Body of pancreas (tissue), 4 donors: ENCODE measurements at regions not wholly inside any gene's neighbourhood (a gene's known extent, or its start where the extent isn't known, plus 50 kb on each side); places are given as distances from the start of the nearest gene placed in this dataset.
"Not testable (repeated sequence)": the region's sequence is repeated elsewhere in the genome, so short reads cannot be mapped to it uniquely, and the experiment has no call there.

ENCODE experiments used
- ATAC-seq: fragments of 150-250 bp; one replicate; pipeline ENCODE4 v1.9.1; 2016
- DNase-seq, 4 donors: peaks; one replicate each; pipeline ENCODE4 v3.0.0-alpha.2; 2019
- H3K27ac ChIP-seq, 4 donors: fragments of 200-600 bp; sonication (generic); 1 replicate in 3 of 4; 2 replicates in 1 of 4; pipeline versions ENCODE4 v1.5.1 to v1.6.1; 2016 to 2019; ENCODE audit warnings: mild to moderate bottlenecking in 1 of 4, mixed read lengths in 1 of 4, moderate library complexity in 1 of 4
- H3K27me3 ChIP-seq, 2 donors: fragments of 200-600 bp; sonication (generic); one replicate each; pipeline ENCODE4 v1.6.0; 2016; ENCODE audit warnings: mild to moderate bottlenecking in 1 of 2
- H3K36me3 ChIP-seq, 2 donors: fragments of 200-600 bp; sonication (generic); replicated peaks in 1 of 2; 2 replicates each; pipeline ENCODE4 v1.5.1; 2016; ENCODE audit warnings: low read depth in 2 of 2; ENCODE audit not compliant: insufficient read depth in 1 of 2
- H3K4me1 ChIP-seq: fragments of 200-600 bp; sonication (generic); one replicate; pipeline ENCODE4 v1.6.0; 2016
- H3K4me3 ChIP-seq, 2 donors: fragments of 200-600 bp; sonication (generic); 1 replicate in 1 of 2; 2 replicates in 1 of 2; pipeline ENCODE4 v1.5.1; 2016 to 2019
- H3K9me3 ChIP-seq, 3 donors: fragments of 200-600 bp; sonication (generic); 1 replicate in 2 of 3; 2 replicates in 1 of 3; pipeline ENCODE4 v1.5.1; 2016
- POLR2A ChIP-seq, 3 donors: fragments of 450-650 bp; IDR thresholded peaks; one replicate each; pipeline ENCODE4 v1.6.1; 2016; ENCODE audit warnings: antibody characterized with exemption in 3 of 3, mild to moderate bottlenecking in 2 of 3
- WGBS, 2 donors: methylation state at CpG; one replicate each; pipeline ENCODE4 v1.1.5; 2017; 5-methylcytosine and 5-hydroxymethylcytosine counted together
- intact Hi-C: fragments of 100-400 bp; cut with DNase I; formaldehyde crosslinking; loops from one replicate; pipeline ENCODE4 v1.15.1; 2023
- TF ChIP-seq, protein P1 (sequence below), 7 experiments: fragments of 450-650 bp in 4 of 7; fragments of 200-600 bp in 3 of 7; sonication (generic) in 3 of 7; IDR thresholded peaks; one replicate each; pipeline ENCODE4 v1.5.1; 2016 to 2019; ENCODE audit warnings: antibody characterized with exemption in 7 of 7

DNA sequence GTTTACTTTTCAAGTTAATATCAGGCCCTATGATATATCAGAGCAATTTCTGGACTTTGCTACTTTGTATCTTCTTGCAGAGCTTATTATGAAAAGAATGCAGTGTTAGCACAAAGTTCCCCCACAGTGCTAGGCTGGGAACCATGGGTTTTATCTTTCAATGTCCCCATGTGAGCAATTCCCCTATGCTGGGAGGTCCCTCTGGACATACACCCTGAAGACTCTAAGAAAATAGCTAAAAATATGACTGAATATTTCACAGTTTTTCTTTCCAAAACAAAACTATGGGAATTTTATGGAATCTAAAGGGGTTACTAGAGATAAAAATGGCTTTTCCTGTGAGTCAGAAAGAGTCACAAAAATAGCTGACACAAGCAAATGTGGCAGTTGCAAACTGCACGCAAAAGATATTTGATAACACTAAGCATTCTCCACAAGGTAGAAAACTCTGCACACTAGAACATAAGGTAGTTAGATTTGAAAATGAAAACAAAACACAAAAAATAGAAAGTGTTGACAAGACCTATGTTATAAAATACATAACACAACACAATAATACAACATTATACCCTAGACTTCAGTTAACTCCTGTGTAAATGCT is 487.5 kb upstream of the GRIN3A start:
- Histone ChIP-seq H3K27me3 (no peaks in the 10 kb centered on the region), H3K4me1 (no peaks in the 10 kb centered on the region), H3K36me3 (no peaks in the 10 kb centered on the region), H3K27ac (no peak overlapping the region), H3K9me3 (no peaks in the 10 kb centered on the region), H3K4me3 (no peak overlapping the region)
- WGBS, 2 donors: 22 to 25% methylated on average over 1 of the region's 1 CpG
- ATAC-seq (no peak), DNase-seq (no peak)
- TF ChIP-seq, protein P1, sequence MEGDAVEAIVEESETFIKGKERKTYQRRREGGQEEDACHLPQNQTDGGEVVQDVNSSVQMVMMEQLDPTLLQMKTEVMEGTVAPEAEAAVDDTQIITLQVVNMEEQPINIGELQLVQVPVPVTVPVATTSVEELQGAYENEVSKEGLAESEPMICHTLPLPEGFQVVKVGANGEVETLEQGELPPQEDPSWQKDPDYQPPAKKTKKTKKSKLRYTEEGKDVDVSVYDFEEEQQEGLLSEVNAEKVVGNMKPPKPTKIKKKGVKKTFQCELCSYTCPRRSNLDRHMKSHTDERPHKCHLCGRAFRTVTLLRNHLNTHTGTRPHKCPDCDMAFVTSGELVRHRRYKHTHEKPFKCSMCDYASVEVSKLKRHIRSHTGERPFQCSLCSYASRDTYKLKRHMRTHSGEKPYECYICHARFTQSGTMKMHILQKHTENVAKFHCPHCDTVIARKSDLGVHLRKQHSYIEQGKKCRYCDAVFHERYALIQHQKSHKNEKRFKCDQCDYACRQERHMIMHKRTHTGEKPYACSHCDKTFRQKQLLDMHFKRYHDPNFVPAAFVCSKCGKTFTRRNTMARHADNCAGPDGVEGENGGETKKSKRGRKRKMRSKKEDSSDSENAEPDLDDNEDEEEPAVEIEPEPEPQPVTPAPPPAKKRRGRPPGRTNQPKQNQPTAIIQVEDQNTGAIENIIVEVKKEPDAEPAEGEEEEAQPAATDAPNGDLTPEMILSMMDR (IDR thresholded peaks at IDR 0.05): no peak
- TF ChIP-seq POLR2A (IDR thresholded peaks at IDR 0.05): no peak
- intact Hi-C loops: no loop called here

DNA sequence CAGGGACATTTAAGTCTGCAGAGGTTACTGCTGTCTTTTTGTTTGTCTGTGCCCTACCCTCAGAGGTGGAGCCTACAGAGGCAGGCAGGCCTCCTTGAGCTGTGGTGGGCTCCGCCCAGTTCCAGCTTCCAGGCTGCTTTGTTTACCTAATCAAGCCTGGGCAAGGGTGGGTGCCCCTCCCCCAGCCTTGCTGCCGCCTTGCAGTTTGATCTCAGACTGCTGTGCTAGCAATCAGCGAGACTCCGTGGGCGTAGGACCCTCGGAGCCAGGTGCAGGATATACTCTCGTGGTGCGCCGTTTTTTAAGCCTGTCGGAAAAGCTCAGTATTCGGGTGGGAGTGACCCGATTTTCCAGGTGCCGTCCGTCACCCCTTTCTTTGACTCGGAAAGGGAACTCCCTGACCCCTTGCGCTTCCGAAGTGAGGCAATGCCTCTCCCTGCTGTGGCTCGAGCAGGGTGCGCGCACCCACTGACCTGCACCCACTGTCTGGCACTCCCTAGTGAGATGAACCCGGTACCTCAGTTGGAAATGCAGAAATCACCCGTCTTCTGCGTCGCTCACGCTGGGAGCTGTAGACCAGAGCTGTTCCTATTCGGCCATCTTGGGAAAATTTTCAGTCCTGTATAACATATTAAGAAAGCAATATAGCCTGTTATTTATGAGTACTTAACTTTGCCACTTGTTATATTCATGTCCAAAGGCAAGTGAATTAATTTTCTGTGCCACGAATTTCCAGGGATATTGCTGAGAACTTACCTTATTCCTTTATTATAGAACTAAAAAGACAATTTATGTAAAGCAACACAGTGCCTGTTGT is 485.1 kb upstream of the GRIN3A start:
- H3K4me3 ChIP-seq, ATAC-seq, H3K27ac ChIP-seq, H3K4me1 ChIP-seq, H3K27me3 ChIP-seq, intact Hi-C loops, H3K36me3 ChIP-seq, H3K9me3 ChIP-seq: not testable (repeated sequence)
- 67 to 84% methylated on average over 23 to 27 of the region's 27 CpGs for WGBS, 2 donors
- DNase-seq: peak in 1 of 4 donors; percentile 22

DNA sequence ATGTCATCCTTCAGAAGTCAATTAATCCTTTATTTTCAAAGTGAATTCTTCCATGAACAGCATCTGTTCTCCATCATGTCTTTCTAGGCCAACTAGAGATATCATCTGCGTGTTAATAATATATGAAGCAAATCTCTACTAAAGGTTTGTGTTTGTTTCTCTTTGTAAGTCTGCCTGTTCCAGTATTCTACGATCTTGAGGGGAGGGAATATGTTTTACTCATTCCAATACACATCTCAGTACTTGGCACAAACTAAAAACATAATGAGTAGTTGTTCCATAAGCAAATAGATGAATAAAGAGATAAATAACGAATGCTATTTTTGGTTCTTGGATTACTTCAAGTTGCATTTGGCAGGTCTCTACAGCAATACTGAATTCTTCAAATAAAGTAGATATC is 470.7 kb upstream of the GRIN3A start:
- no peaks in the 10 kb centered on the region for H3K27me3 ChIP-seq
- H3K9me3 ChIP-seq: no peaks in the 10 kb centered on the region
- DNase-seq: no peak
- no peaks in the 10 kb centered on the region for H3K4me1 ChIP-seq
- H3K27ac ChIP-seq: no peak overlapping the region
- TF ChIP-seq, protein P1 (IDR thresholded peaks at IDR 0.05): no peak
- no peak for TF ChIP-seq POLR2A (IDR thresholded peaks at IDR 0.05)
- H3K4me3 ChIP-seq: no peak overlapping the region
- WGBS, 2 donors: 25 to 38% methylated on average over 3 of the region's 3 CpGs
- intact Hi-C loops: no loop called here
- ATAC-seq: no peak
- no peaks in the 10 kb centered on the region for H3K36me3 ChIP-seq

DNA sequence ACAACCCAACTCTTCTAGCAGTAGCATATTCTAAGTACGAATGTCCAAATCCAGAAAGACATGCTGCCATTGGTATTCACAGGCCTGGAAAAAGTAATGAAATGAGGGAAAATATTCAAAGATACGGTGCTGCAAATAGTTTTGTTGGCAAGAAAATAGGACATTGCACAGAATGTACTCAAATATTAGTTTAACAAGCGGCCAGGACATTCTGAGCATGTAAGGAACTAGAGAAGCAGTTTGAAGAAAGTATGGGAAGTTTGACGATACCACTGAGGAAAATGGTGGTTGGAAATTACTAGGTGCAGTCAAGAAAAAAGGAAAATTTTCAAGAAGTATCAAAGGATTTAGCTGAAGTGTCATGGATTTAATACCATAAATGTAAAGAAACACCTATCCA is 468.0 kb upstream of the GRIN3A start:
- Histone ChIP-seq H3K4me3 (no peak overlapping the region), H3K27me3 (no peaks in the 10 kb centered on the region), H3K36me3 (no peaks in the 10 kb centered on the region), H3K27ac (no peak overlapping the region), H3K9me3 (no peaks in the 10 kb centered on the region), H3K4me1 (no peaks in the 10 kb centered on the region)
- DNase-seq: no peak
- WGBS, 2 donors: 60 to 67% methylated on average over 4 of the region's 4 CpGs
- no peak for ATAC-seq
- intact Hi-C loops: no loop called here
- TF ChIP-seq, protein P1 (IDR thresholded peaks at IDR 0.05): no peak
- no peak for TF ChIP-seq POLR2A (IDR thresholded peaks at IDR 0.05)

DNA sequence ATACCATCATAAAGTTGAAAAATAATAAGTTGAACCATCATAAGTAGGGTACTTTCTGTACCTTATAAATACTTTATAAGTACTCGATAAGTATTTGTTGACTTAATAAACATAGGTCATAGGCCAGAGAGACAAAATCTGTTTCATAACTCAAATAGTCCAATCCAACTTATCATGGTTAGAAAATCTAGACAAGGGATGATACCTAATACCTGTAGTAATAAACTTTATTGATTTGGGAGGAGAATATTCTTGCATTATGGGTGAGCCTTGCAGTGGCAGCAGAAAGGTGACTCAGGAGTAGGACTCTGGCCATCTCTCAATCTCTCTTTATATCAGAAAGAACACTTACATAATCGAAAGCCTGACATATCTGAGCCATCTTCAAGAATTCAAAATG is 466.8 kb upstream of the GRIN3A start:
- ATAC-seq: no peak
- no peaks in the 10 kb centered on the region for H3K4me1 ChIP-seq
- WGBS, 2 donors: 73 to 78% methylated on average over 2 of the region's 2 CpGs
- no peaks in the 10 kb centered on the region for H3K27me3 ChIP-seq
- H3K27ac ChIP-seq: no peak overlapping the region
- DNase-seq: no peak
- H3K4me3 ChIP-seq: no peak overlapping the region
- no peaks in the 10 kb centered on the region for H3K9me3 ChIP-seq
- H3K36me3 ChIP-seq: no peaks in the 10 kb centered on the region
- TF ChIP-seq, protein P1 (IDR thresholded peaks at IDR 0.05): no peak
- no peak for TF ChIP-seq POLR2A (IDR thresholded peaks at IDR 0.05)
- intact Hi-C loops: no loop called here
